NCI-H460 (cell line): ENCODE measurements at regions not wholly inside any gene's neighbourhood (a gene's known extent, or its start where the extent isn't known, plus 50 kb on each side); places are given as distances from the start of the nearest gene placed in this dataset.
"Not testable (repeated sequence)": the region's sequence is repeated elsewhere in the genome, so short reads cannot be mapped to it uniquely, and the experiment has no call there.

ENCODE experiments used
- DNase-seq: peaks from one replicate; pipeline ENCODE4 v3.0.0-alpha.2; 2016; ENCODE audit warnings: low read depth; ENCODE audit errors: extremely low read depth

- peak; percentile 4 for DNase-seq
Observed at GRCh38 chr3:18988614-18989229, 159.6 kb upstream of the KCNH8 start.

GRCh38 chr3:18987862-18988447 is 160.4 kb upstream of the KCNH8 start:
- no peak for DNase-seq

DNA sequence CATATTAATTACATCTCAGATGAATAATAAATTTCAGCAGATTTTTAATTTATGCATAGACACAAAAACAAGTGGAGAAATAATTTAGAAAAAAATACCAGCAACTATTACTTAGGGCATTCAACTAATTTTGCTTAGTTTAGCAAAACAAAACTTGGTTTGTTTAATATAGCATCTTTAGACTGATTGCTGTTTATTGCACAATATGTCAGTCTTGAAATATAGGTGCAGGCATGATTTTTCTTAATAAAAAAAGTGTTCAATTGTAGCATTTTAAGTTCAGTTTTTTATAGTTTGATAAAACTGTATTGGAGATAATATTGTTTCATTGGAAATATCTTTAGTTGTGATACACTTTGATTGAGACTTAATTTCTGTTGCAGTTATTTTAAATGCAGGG is 161.2 kb upstream of the KCNH8 start:
- no peak for DNase-seq

GRCh38 chr3:18982920-18983319 is 165.4 kb upstream of the KCNH8 start:
- no peak for DNase-seq

GRCh38 chr3:18976102-18976501 is 172.2 kb upstream of the KCNH8 start:
- not testable (repeated sequence) for DNase-seq

DNA sequence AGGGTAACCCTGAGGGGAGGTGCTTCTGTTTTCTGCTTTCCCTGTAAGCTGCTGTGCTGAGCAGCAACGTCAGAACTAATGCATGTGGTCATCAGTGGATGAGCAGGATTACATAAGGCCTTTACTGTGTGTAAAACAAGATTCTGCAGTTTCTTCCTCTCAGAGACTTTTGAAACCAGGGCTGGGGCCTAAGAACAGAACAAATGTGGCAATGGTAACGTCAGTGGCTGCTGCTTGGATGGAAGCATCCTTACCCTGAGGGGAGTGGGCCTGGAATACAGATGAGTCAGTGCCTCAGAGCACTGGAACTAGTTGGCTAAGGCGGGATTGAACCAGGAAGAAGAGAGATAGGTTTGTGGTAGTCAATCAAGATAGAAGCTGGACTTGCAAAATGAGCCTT is 180.2 kb upstream of the KCNH8 start:
- no peak for DNase-seq

GRCh38 chr3:18965781-18966180 is 182.5 kb upstream of the KCNH8 start:
- no peak for DNase-seq

DNA sequence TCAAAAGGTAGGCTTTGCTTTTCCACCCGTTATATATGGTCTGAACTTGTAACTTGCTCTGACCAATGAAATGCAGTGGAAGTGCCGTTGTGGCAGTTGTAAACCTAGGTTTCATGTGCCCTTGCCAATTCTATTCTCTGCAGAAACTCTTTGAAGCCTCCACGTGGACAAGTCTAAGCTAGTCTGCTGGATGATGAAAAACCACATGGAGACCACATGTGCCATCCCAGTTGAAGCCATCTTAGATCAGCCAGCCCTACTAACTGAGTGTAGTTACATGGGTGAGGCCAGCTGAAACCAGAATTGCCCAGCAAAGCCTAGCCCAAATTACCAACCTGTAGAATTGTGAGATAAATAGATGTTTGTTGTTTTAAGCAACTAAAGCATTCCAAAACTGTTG is 183.7 kb upstream of the KCNH8 start:
- no peak for DNase-seq

DNA sequence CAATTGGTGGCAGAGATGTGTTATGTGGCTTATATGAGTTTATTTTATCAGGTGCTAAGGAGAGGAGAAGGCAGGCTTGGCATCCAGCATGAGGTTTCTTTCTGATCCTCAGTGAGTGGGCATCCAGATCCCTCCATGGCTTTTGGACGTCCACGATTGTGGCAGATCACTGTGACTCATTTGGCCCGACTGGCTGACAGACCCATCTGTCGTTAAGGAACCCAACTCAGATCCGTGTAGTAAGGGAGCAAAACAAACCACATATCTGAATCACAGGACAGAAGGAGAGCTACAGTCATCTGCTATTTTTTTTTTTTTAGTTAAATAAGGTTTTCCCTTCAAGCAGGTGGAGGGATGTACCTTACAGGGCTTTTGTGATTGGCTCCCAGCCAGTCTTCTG is 197.0 kb upstream of the KCNH8 start:
- no peak for DNase-seq

GRCh38 chr3:18946524-18946923 is 201.8 kb upstream of the KCNH8 start:
- DNase-seq = no peak

DNA sequence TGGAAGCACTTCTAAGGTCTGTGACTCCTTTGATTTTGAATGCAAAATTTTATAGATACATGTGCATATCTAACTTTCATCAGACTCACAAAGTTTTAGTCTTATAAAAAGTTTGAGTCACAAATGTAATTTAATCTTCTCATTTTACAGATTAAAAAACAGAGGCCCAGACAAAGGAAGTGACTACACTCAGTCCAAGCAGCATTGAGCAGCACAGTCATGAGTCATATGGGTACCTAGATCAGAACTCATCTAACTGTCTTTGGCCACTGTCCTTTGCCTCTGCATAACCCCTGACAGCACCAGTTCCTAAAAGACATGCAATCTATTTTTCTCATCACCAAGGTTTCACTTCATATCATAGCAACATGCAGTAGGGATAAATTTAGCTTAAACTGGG is 210.7 kb upstream of the KCNH8 start:
- no peak for DNase-seq

GRCh38 chr3:18919158-18919557 is 229.2 kb upstream of the KCNH8 start:
- no peak for DNase-seq

DNA sequence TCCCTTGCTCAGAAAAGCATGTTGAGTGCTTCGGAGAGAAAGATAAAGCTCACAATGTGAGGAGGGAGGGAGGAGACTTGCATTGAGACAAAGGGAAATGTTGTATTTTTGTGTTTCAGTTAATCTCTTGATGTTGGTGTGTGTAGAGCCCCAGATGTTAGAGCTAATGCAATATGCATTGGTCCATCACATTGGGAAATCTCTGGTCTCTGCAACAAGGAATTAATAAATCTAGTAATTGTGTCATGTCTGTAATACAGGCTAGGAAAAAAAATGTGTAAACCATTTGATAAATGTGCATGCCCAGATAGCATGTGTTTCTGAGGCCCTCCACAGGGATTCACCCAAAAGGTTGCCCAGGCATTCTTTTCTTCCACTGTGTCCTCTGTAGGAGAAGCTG is 230.4 kb upstream of the KCNH8 start:
- DNase-seq = no peak

DNA sequence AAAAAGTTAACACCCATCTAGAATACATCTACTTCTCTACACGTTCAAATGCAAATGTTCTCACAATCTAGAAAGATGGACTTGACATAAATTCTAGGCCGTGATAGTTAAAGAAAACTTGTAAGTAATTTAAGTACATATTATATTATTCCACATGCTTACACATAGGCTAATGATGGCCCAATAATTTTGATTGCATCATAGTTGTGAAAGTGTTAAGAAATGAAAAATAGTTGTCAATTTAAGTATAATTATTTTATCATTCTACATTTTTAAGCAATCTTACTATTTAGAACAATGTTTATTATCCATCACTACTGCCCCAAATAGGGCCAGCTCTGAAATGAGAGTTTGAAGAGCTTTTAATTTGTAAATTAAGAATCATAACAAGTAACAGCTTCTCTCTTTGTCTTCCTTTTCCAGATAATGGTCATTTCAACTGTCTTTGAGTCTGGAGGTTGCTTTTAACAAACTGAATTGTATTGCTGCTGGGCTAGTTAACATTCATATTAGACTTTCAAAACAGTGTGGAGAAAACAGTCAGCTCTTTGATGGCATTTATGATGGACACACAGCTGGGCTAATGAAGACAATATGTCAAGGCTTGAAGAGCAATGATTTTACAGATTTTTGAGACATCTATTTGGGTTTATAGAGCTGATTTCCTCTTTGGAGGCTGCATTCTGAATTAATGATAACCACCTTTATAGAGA is 246.1 kb upstream of the KCNH8 start:
- DNase-seq = no peak

GRCh38 chr3:18901571-18901970 is 246.7 kb upstream of the KCNH8 start:
- no peak for DNase-seq

DNA sequence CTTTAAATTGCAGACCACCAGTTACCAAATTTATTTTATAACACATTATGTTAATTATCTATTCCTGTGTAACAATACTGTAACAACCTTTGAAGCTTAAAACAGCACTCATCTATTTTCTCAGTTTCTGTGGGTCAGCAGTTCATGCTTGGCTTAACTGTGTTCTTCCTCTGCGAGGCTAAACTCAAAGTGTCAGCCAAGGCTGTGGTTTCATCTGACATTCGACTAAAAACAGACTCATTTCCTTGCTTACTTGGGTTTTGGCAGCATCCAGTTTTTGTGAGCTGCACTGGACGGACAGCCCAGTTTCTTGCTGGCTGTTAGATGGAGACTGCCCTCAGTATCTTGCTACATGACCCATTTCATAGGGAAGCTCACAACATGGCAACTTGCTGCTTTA is 247.3 kb upstream of the KCNH8 start:
- no peak for DNase-seq

- no peak for DNase-seq
Observed at GRCh38 chr3:18898911-18899310, 249.4 kb upstream of the KCNH8 start.

DNA sequence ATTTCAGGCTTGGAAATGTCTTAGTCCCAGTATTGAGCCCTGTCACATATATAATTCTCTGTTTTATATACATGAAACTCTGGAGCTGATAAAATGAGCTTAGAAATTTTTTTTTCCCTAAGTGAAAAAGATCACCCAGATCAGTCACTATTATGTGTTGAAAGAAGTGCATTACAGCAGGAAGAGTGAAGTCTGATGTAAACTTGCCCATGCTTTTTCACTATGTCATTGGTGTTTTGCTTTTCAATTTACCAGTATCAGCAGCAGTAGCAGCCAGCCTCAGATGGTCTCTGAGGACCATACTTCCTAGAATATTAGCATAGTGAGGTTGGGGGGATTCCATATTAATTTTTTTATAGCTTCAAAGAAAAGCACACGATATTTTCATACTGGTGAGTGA is 255.6 kb upstream of the KCNH8 start:
- DNase-seq = no peak

GRCh38 chr3:18892047-18892446 is 256.3 kb upstream of the KCNH8 start:
- no peak for DNase-seq

GRCh38 chr3:18891641-18892040 is 256.7 kb upstream of the KCNH8 start:
- DNase-seq = no peak

DNA sequence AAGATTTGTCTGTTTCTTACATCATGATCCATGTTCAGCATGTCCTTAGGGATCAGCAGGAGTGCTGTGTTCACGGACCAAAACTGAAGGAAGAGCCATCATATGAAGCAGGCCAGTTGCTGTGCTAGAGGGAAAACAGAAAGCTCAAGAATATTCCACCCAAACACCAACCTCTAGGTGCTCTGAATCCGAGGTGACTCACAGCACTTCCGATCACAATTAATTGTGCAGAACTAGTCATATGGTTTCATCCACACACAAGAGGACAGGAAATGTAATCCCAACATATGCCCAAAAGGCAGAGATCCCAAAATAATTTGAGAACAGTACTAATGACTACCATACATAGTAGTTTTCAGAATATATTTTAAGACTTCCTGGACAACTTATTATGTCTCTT is 257.9 kb upstream of the KCNH8 start:
- no peak for DNase-seq

DNA sequence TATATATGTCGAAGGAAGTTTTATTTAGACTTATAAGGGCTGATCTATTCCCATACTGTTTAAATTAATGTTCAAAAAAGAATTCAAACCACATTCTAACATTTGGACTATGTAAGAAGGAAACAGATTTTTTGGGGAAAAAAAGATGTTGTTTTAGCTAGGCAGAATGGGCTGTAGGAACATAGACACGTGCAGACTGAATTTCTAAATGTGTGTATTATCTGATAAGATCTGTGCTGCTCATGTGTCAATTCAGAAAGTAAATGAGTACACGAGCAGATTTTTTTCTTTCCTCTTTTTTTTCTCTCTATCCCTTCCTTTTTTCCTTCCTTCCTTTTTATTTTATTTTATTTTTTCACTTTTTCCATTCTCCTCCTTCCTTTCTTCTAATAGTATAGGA is 259.5 kb upstream of the KCNH8 start:
- DNase-seq = no peak
